ENCODE measurements at regions not wholly inside any gene's neighbourhood (a gene's known extent, or its start where the extent isn't known, plus 50 kb on each side); places are given as distances from the start of the nearest gene placed in this dataset.
A peak's percentile ranks its signal among the peaks of the same experiment; 100 is the strongest.

DNA sequence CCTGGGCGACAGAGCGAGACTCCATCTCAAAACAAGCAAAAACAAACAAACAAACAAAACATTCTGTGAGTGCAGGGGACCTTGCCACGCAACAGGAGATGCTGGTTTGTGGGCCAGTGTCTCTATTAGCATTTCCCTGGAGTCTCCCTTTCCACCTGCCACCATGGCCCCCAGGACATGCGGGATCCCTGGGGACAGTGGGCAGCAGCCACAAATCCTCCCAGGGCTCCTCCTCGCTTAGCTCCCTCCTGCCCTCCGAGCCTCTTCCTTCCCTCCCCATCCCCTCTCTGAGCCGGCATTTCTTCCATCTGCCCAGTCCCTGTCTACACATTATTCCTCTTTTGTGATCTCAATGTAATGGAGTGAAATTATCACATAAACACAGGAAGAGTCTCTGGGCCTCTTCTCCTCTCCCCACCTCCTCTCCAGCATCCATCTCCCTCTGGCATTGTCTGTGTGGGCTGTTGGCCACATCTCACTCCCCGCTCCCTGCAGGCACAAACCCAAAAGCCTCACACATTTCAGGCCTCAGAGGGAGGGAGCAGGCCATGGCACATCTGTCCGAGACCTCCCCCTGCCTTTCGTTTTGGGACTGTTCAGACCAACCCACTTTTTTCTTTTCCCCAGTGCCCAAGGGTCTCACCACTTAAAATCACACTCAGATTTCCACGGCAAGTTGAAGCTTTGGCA, 144.3 kb downstream of the MIS18A start:
- TF ChIP-seq, protein P1, sequence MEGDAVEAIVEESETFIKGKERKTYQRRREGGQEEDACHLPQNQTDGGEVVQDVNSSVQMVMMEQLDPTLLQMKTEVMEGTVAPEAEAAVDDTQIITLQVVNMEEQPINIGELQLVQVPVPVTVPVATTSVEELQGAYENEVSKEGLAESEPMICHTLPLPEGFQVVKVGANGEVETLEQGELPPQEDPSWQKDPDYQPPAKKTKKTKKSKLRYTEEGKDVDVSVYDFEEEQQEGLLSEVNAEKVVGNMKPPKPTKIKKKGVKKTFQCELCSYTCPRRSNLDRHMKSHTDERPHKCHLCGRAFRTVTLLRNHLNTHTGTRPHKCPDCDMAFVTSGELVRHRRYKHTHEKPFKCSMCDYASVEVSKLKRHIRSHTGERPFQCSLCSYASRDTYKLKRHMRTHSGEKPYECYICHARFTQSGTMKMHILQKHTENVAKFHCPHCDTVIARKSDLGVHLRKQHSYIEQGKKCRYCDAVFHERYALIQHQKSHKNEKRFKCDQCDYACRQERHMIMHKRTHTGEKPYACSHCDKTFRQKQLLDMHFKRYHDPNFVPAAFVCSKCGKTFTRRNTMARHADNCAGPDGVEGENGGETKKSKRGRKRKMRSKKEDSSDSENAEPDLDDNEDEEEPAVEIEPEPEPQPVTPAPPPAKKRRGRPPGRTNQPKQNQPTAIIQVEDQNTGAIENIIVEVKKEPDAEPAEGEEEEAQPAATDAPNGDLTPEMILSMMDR (IDR thresholded peaks at IDR 0.05; ENCODE audit: poor library complexity, severe bottlenecking), result no peak
- H3K4me1 ChIP-seq (ENCODE audit: insufficient read depth, poor library complexity, severe bottlenecking), result no peaks in the 10 kb centered on the region
- no peaks in the 10 kb centered on the region for H3K36me3 ChIP-seq (ENCODE audit: low read depth)
- no peak overlapping the region for H3K27ac ChIP-seq (ENCODE audit: poor library complexity, severe bottlenecking)
- no peak for ATAC-seq (ENCODE audit: low read depth)
- no peaks in the 10 kb centered on the region for H3K27me3 ChIP-seq (ENCODE audit: insufficient read depth, poor library complexity, severe bottlenecking)
- H3K9me3 ChIP-seq (ENCODE audit: severe bottlenecking), result no peaks in the 10 kb centered on the region
- no peak for DNase-seq (ENCODE audit: low spot score)
- H3K4me3 ChIP-seq (ENCODE audit: severe bottlenecking), result no peak overlapping the region

DNA sequence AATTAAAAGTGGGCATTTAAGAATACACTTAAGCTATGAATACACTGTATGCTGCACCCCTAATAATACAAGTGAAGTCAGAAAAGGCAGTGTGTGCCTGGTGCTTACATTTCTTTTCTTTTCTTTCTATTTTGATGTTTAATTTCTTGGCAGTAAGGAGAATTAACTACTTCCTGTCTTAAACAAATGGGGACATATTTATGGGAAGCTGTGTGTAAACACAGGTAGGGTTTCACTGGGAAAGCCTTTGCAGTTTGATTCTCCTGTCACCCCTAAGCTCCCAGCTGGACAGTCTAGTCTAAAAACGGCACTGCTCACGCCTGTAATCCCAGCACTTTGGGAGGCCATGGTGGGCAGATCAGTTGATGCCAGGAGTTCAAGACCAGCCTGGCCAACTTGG, 146.0 kb downstream of the MIS18A start:
- no peaks in the 10 kb centered on the region for H3K36me3 ChIP-seq (ENCODE audit: low read depth)
- no peaks in the 10 kb centered on the region for H3K4me1 ChIP-seq (ENCODE audit: insufficient read depth, poor library complexity, severe bottlenecking)
- ATAC-seq (ENCODE audit: low read depth) (no peak), DNase-seq (ENCODE audit: low spot score) (no peak)
- no peak overlapping the region for H3K4me3 ChIP-seq (ENCODE audit: severe bottlenecking)
- TF ChIP-seq, protein P1 (IDR thresholded peaks at IDR 0.05; ENCODE audit: poor library complexity, severe bottlenecking), result no peak
- H3K9me3 ChIP-seq (ENCODE audit: severe bottlenecking), result no peaks in the 10 kb centered on the region
- no peaks in the 10 kb centered on the region for H3K27me3 ChIP-seq (ENCODE audit: insufficient read depth, poor library complexity, severe bottlenecking)
- H3K27ac ChIP-seq (ENCODE audit: poor library complexity, severe bottlenecking), result no peak overlapping the region

GRCh38 chr21:32132409-32132808, 146.4 kb downstream of the MIS18A start:
- Histone ChIP-seq H3K4me1 (ENCODE audit: insufficient read depth, poor library complexity, severe bottlenecking) (no peaks in the 10 kb centered on the region), H3K9me3 (ENCODE audit: severe bottlenecking) (no peaks in the 10 kb centered on the region), H3K27ac (ENCODE audit: poor library complexity, severe bottlenecking) (no peak overlapping the region), H3K27me3 (ENCODE audit: insufficient read depth, poor library complexity, severe bottlenecking) (no peaks in the 10 kb centered on the region), H3K4me3 (ENCODE audit: severe bottlenecking) (no peak overlapping the region), H3K36me3 (ENCODE audit: low read depth) (no peaks in the 10 kb centered on the region)
- no peak for ATAC-seq (ENCODE audit: low read depth)
- no peak for DNase-seq (ENCODE audit: low spot score)
- TF ChIP-seq, protein P1 (IDR thresholded peaks at IDR 0.05; ENCODE audit: poor library complexity, severe bottlenecking), result no peak

GRCh38 chr21:32131960-32132359, 146.9 kb downstream of the MIS18A start:
- ATAC-seq (ENCODE audit: low read depth) (peak; percentile 52; the same call in 2 of the 3 replicates), DNase-seq (ENCODE audit: low spot score) (no peak)
- H3K4me1 ChIP-seq (ENCODE audit: insufficient read depth, poor library complexity, severe bottlenecking), result no peaks in the 10 kb centered on the region
- no peaks in the 10 kb centered on the region for H3K36me3 ChIP-seq (ENCODE audit: low read depth)
- H3K27me3 ChIP-seq (ENCODE audit: insufficient read depth, poor library complexity, severe bottlenecking), result no peaks in the 10 kb centered on the region
- no peak overlapping the region for H3K4me3 ChIP-seq (ENCODE audit: severe bottlenecking)
- no peak overlapping the region for H3K27ac ChIP-seq (ENCODE audit: poor library complexity, severe bottlenecking)
- no peaks in the 10 kb centered on the region for H3K9me3 ChIP-seq (ENCODE audit: severe bottlenecking)
- TF ChIP-seq, protein P1 (IDR thresholded peaks at IDR 0.05; ENCODE audit: poor library complexity, severe bottlenecking), result no peak

GRCh38 chr21:32131164-32131563, 147.7 kb downstream of the MIS18A start:
- Histone ChIP-seq H3K9me3 (ENCODE audit: severe bottlenecking) (no peaks in the 10 kb centered on the region), H3K4me3 (ENCODE audit: severe bottlenecking) (no peak overlapping the region), H3K27me3 (ENCODE audit: insufficient read depth, poor library complexity, severe bottlenecking) (no peaks in the 10 kb centered on the region), H3K27ac (ENCODE audit: poor library complexity, severe bottlenecking) (no peak overlapping the region), H3K36me3 (ENCODE audit: low read depth) (no peaks in the 10 kb centered on the region), H3K4me1 (ENCODE audit: insufficient read depth, poor library complexity, severe bottlenecking) (no peaks in the 10 kb centered on the region)
- no peak for ATAC-seq (ENCODE audit: low read depth)
- DNase-seq (ENCODE audit: low spot score), result no peak
- TF ChIP-seq, protein P1 (IDR thresholded peaks at IDR 0.05; ENCODE audit: poor library complexity, severe bottlenecking), result no peak
